HCT116 (cell line): ENCODE measurements at regions not wholly inside any gene's neighbourhood (a gene's known extent, or its start where the extent isn't known, plus 50 kb on each side); places are given as distances from the start of the nearest gene placed in this dataset.

ENCODE experiments used
- ATAC-seq: fragments of 200-7000 bp; cut with Tn5 transposase; 2 replicates; pipeline ENCODE4 v1.9.1; 2020; ENCODE audit warnings: mild to moderate bottlenecking, moderate library complexity
- BruUV-seq: library from RNA; stranded (reverse); fragments of 400-500 nt; replicated peaks from 2 replicates; lab custom pipeline; 2021; lab: Mats Ljungman, UMichigan
- CTCF ChIA-PET: fragments of 300-600 bp; sonication (Branson Sonifier 250); formaldehyde crosslinking; loops from one replicate; lab custom pipeline; 2021; ENCODE audit warnings: antibody characterized with exemption; lab: Charles Lee
- POLR2A ChIA-PET: fragments of 300-600, 350-600 bp; sonication (Branson Sonifier 250); formaldehyde crosslinking; loops from one replicate; lab custom pipeline; 2021; ENCODE audit warnings: antibody characterized with exemption; lab: Charles Lee
- RAD21 ChIA-PET, 2 experiments: fragments of 300-600 bp; sonication (Branson Sonifier 250); formaldehyde crosslinking; loops; one replicate each; lab custom pipeline; 2023; ENCODE audit warnings: low total read pairs in 2 of 2; ENCODE audit not compliant: uncharacterized antibody in 2 of 2, unreplicated experiment in 2 of 2, low non-redundant PET in 1 of 2; lab: Charles Lee
- DNase-seq: peaks from one replicate; pipeline ENCODE4 v3.0.0-alpha.2; 2010; ENCODE audit warnings: low read depth, low spot score
- H2AFZ ChIP-seq: fragments of 200-600 bp; shearing (Covaris generic), sonication (generic); 2 replicates; pipeline ENCODE4 v1.6.1; 2017; ENCODE audit warnings: low read depth, mixed run types, mixed read lengths, antibody characterized with exemption, low read length; ENCODE audit not compliant: poor library complexity, severe bottlenecking
- H3K27ac ChIP-seq: 2 replicates; pipeline ENCODE4 v1.5.1; 2012; ENCODE audit warnings: low read depth, low read length
- H3K27me3 ChIP-seq: fragments of 200-600 bp; sonication (generic); 2 replicates; pipeline ENCODE4 v1.6.1; 2016; ENCODE audit warnings: mixed run types, low read length, mixed read lengths; ENCODE audit not compliant: insufficient read depth
- H3K36me3 ChIP-seq, 2 experiments: fragments of 200-500 bp in 1 of 2; fragments of 200-600 bp in 1 of 2; sonication (Bioruptor generic) in 1 of 2; sonication (generic) in 1 of 2; 2 replicates each; pipeline versions ENCODE4 v1.5.1 to v1.6.1; 2014 to 2016; ENCODE audit warnings: low read length in 2 of 2, inconsistent platforms in 1 of 2, mixed read lengths in 1 of 2, mixed run types in 1 of 2; ENCODE audit not compliant: insufficient read depth in 2 of 2, control insufficient read depth in 1 of 2
- H3K4me1 ChIP-seq, 2 experiments: fragments of 200-600 bp in 1 of 2; sonication (generic) in 1 of 2; 2 replicates each; pipeline versions ENCODE4 v1.5.1 to v1.6.1; 2012 to 2017; ENCODE audit warnings: low read length in 2 of 2, inconsistent platforms in 1 of 2, mild to moderate bottlenecking in 1 of 2, mixed read lengths in 1 of 2, mixed run types in 1 of 2, moderate library complexity in 1 of 2; ENCODE audit not compliant: insufficient read depth in 2 of 2, control insufficient read depth in 1 of 2
- H3K4me2 ChIP-seq: fragments of 200-600 bp; sonication (generic); 2 replicates; pipeline ENCODE4 v1.6.1; 2017; ENCODE audit warnings: mixed run types, low read length, mixed read lengths
- H3K4me3 ChIP-seq, 2 experiments: fragments of 200-600 bp in 1 of 2; sonication (generic) in 1 of 2; replicated peaks in 1 of 2; 2 replicates each; pipeline ENCODE4 v1.5.1; 2011 to 2016; ENCODE audit warnings: low read length in 2 of 2, control low read depth in 1 of 2, low read depth in 1 of 2, mild to moderate bottlenecking in 1 of 2, mixed read lengths in 1 of 2, mixed run types in 1 of 2
- H3K79me2 ChIP-seq: fragments of 200-600 bp; sonication (generic); 2 replicates; pipeline ENCODE4 v1.6.1; 2017; ENCODE audit warnings: mild to moderate bottlenecking, mixed run types, low read length, moderate library complexity, mixed read lengths; ENCODE audit not compliant: insufficient read depth
- H3K9ac ChIP-seq: fragments of 200-600 bp; sonication (generic); 2 replicates; pipeline ENCODE4 v1.6.1; 2016; ENCODE audit warnings: low read length, mixed read lengths
- H3K9me2 ChIP-seq: fragments of 200-600 bp; sonication (generic), shearing (Covaris generic); 2 replicates; pipeline ENCODE4 v1.6.1; 2017; ENCODE audit warnings: mixed run types, mild to moderate bottlenecking, moderate library complexity; ENCODE audit not compliant: insufficient read depth
- H3K9me3 ChIP-seq, 2 experiments: fragments of 200-500 bp in 1 of 2; fragments of 200-600 bp in 1 of 2; sonication (Bioruptor generic) in 1 of 2; sonication (generic) in 1 of 2; 2 replicates each; pipeline ENCODE4 v1.6.1; 2014 to 2017; ENCODE audit warnings: low read length in 2 of 2, mixed read lengths in 2 of 2, inconsistent platforms in 1 of 2, low read depth in 1 of 2, mild to moderate bottlenecking in 1 of 2, mixed run types in 1 of 2, moderate library complexity in 1 of 2; ENCODE audit not compliant: control insufficient read depth in 1 of 2, insufficient read depth in 1 of 2
- H4K20me1 ChIP-seq: fragments of 200-600 bp; sonication (generic), shearing (Covaris generic); 2 replicates; pipeline ENCODE4 v1.6.1; 2017; ENCODE audit warnings: mixed run types, mild to moderate bottlenecking, moderate library complexity; ENCODE audit not compliant: insufficient read depth
- ATF3 ChIP-seq: IDR thresholded peaks from 2 replicates; pipeline ENCODE4 v1.6.1; 2012
- CBX3 ChIP-seq: IDR thresholded peaks from 2 replicates; pipeline ENCODE4 v1.6.1; 2012; ENCODE audit warnings: low read depth
- EZH2 ChIP-seq: fragments of 200-600 bp; sonication (generic); IDR thresholded peaks from 2 replicates; pipeline ENCODE4 v1.6.1; 2017; ENCODE audit warnings: antibody characterized with exemption, mixed run types
- POLR2AphosphoS5 ChIP-seq: IDR thresholded peaks from 2 replicates; pipeline ENCODE4 v1.6.1; 2011; ENCODE audit warnings: mild to moderate bottlenecking, low read depth, low read length, moderate library complexity
- RAD21 ChIP-seq: IDR thresholded peaks from 2 replicates; pipeline ENCODE4 v1.6.1; 2012; ENCODE audit warnings: low read depth, mild to moderate bottlenecking
- REST ChIP-seq: IDR thresholded peaks from 2 replicates; pipeline ENCODE4 v1.6.1; 2012; ENCODE audit warnings: low read depth
- SIN3A ChIP-seq: IDR thresholded peaks from 2 replicates; pipeline ENCODE4 v1.6.1; 2012; ENCODE audit warnings: low read depth
- SP1 ChIP-seq: IDR thresholded peaks from 2 replicates; pipeline ENCODE4 v1.6.1; 2012; ENCODE audit warnings: low read depth
- SRF ChIP-seq: IDR thresholded peaks from 2 replicates; pipeline ENCODE4 v1.6.1; 2012; ENCODE audit warnings: low read depth
- ZNF274 ChIP-seq: fragments of 200-500 bp; sonication (Bioruptor generic); IDR thresholded peaks from 2 replicates; pipeline ENCODE4 v1.6.1; 2014; ENCODE audit warnings: mild to moderate bottlenecking, low read depth, low read length, inconsistent platforms
- intact Hi-C: fragments of 100-400 bp; cut with micrococcal nuclease; formaldehyde crosslinking; loops from 2 replicates; pipeline ENCODE4 v1.10.0; 2022

- Histone ChIP-seq H3K27me3 (no peaks in the 10 kb centered on the region), H3K9ac (no peak overlapping the region), H3K4me1 (no peaks in the 10 kb centered on the region), H4K20me1 (no peaks in the 10 kb centered on the region), H3K4me3 (no peak overlapping the region), H3K79me2 (no peaks in the 10 kb centered on the region), H3K9me2 (no peaks in the 10 kb centered on the region), H2AFZ (no peak overlapping the region), H3K27ac (no peak overlapping the region), H3K4me2 (no peak overlapping the region), H3K36me3 (no peaks in the 10 kb centered on the region), H3K9me3 (no peaks in the 10 kb centered on the region)
- intact Hi-C loops, result no loop called here
- BruUV-seq, result no TSS peak
- DNase-seq, result no peak
- CTCF ChIA-PET, result no interaction called here
- RAD21 ChIA-PET, result no interaction called here
- TF ChIP-seq SRF, result no peak
- no peak for TF ChIP-seq POLR2AphosphoS5
- no peak for TF ChIP-seq SP1
- TF ChIP-seq SIN3A, result no peak
- no peak for TF ChIP-seq EZH2
- TF ChIP-seq REST, result no peak
- TF ChIP-seq RAD21, result no peak
- POLR2A ChIA-PET, result no interaction called here
- ATAC-seq, result no peak
Measured at GRCh38 chr10:4108693-4109092, 323.7 kb upstream of the KLF6 start.

GRCh38 chr10:4107285-4107851 is 322.4 kb upstream of the KLF6 start:
- H3K27me3 ChIP-seq, result no peaks in the 10 kb centered on the region
- H3K4me1 ChIP-seq, result no peaks in the 10 kb centered on the region
- CTCF ChIA-PET, result no interaction called here
- H4K20me1 ChIP-seq, result no peaks in the 10 kb centered on the region
- intact Hi-C loops, result no loop called here
- no peak overlapping the region for H3K27ac ChIP-seq
- ATAC-seq, result no peak
- no peak for TF ChIP-seq CBX3
- no peak for TF ChIP-seq SRF
- no peak for TF ChIP-seq ATF3
- no peak for TF ChIP-seq ZNF274
- TF ChIP-seq, all 23 proteins: peak for 0
- Histone ChIP-seq H2AFZ (no peak overlapping the region), H3K4me3 (no peak overlapping the region), H3K9me2 (no peaks in the 10 kb centered on the region), H3K9me3 (no peaks in the 10 kb centered on the region), H3K79me2 (no peaks in the 10 kb centered on the region), H3K9ac (no peak overlapping the region), H3K4me2 (no peak overlapping the region), H3K36me3 (no peaks in the 10 kb centered on the region)
- POLR2A ChIA-PET, result no interaction called here
- no peak for DNase-seq
- RAD21 ChIA-PET, result no interaction called here
- no TSS peak for BruUV-seq
